ENCODE measurements at regions not wholly inside any gene's neighbourhood (a gene's known extent, or its start where the extent isn't known, plus 50 kb on each side); places are given as distances from the start of the nearest gene placed in this dataset.
"Not testable (repeated sequence)": the region's sequence is repeated elsewhere in the genome, so short reads cannot be mapped to it uniquely, and the experiment has no call there.

DNA sequence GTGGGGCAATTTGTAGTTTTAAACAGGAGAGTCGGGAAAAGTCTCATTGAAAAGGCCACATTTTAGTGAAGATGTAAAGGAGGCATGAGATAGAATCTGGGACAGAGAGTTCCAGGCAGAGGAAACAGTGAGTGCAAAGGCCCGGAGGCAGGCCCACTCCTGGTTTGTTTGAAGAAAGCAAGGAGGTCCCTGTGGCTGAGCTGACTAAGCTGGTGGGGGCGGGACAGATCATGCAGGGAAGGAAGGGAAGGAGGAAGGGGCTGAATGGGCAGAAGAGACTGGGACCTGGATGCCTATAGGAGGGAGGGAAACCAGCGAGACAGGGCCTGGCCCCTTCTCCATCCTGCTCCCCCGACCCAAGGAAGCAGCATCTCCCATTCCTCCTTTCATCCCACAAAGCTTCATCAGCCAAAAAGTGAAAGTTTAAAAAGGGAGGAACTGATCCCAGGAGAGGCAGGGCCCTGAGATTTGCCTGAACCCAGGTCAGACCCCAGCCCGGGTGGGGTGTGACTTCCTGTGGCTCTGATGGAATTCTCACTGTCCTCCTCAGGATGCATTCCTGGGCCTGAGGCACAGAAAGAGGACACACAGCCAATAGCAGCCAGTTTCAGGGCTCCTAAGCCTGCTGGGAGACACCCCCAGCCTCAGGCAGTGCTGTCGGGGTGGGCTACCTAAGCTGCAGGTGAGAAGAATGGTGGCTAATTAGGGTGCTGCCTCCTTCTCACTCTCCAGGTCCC is 54.2 kb upstream of the SIRPA start (continued):
- no peak for TF ChIP-seq NR3C1 (CRISPR knock-in tag; conservative IDR thresholded peaks at IDR 0.05; ENCODE audit: low read depth)

GRCh38 chr20:1839376-1840317 is 55.6 kb upstream of the SIRPA start:
- CTCF ChIA-PET, result interaction anchor here (0.8 to 1.7 kb wide), 3 partner anchors 14 to 63 kb away, joined by 3 to 5 read pairs (median 3); no protein-coding TSS in a partner anchor

GRCh38 chr20:1838556-1839279 is 56.5 kb upstream of the SIRPA start:
- no peak overlapping the region for H3K27ac Mint-ChIP-seq
- H3K4me1 Mint-ChIP-seq, result peaks cover 10% of the 10 kb centered on the region
- H3K27me3 Mint-ChIP-seq (ENCODE audit: low read depth), result no peaks in the 10 kb centered on the region; the same call in 1 of the 2 replicates
- DNase-seq (ENCODE audit: low spot score) (no peak), ATAC-seq (no peak)
- TF ChIP-seq EMX1 (CRISPR knock-in tag; IDR thresholded peaks at IDR 0.05), result no peak
- no peak for TF ChIP-seq NR1H2 (CRISPR knock-in tag; IDR thresholded peaks at IDR 0.05)
- TF ChIP-seq, protein P1, sequence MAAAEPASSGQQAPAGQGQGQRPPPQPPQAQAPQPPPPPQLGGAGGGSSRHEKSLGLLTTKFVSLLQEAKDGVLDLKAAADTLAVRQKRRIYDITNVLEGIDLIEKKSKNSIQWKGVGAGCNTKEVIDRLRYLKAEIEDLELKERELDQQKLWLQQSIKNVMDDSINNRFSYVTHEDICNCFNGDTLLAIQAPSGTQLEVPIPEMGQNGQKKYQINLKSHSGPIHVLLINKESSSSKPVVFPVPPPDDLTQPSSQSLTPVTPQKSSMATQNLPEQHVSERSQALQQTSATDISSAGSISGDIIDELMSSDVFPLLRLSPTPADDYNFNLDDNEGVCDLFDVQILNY (CRISPR knock-in tag; IDR thresholded peaks at IDR 0.05), result no peak
- no peak for TF ChIP-seq ZNF532 (CRISPR knock-in tag; IDR thresholded peaks at IDR 0.05; ENCODE audit: borderline replicate concordance)
- TF ChIP-seq, protein P2, sequence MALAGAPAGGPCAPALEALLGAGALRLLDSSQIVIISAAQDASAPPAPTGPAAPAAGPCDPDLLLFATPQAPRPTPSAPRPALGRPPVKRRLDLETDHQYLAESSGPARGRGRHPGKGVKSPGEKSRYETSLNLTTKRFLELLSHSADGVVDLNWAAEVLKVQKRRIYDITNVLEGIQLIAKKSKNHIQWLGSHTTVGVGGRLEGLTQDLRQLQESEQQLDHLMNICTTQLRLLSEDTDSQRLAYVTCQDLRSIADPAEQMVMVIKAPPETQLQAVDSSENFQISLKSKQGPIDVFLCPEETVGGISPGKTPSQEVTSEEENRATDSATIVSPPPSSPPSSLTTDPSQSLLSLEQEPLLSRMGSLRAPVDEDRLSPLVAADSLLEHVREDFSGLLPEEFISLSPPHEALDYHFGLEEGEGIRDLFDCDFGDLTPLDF (CRISPR knock-in tag; IDR thresholded peaks at IDR 0.05), result no peak
- TF ChIP-seq JAZF1 (CRISPR knock-in tag; IDR thresholded peaks at IDR 0.05), result no peak
- TF ChIP-seq, protein P3, sequence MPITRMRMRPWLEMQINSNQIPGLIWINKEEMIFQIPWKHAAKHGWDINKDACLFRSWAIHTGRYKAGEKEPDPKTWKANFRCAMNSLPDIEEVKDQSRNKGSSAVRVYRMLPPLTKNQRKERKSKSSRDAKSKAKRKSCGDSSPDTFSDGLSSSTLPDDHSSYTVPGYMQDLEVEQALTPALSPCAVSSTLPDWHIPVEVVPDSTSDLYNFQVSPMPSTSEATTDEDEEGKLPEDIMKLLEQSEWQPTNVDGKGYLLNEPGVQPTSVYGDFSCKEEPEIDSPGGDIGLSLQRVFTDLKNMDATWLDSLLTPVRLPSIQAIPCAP (CRISPR knock-in tag; IDR thresholded peaks at IDR 0.05), result no peak
- H3K9me3 Mint-ChIP-seq, result no peaks in the 10 kb centered on the region; the same call in 1 of the 2 replicates
- ChIA-PET CTCF (interaction anchor here (1.0 to 1.7 kb wide), 2 partner anchors 15 to 128 kb away, joined by 3 to 5 read pairs; no protein-coding TSS in a partner anchor), POLR2A (no interaction called here)
- H3K36me3 Mint-ChIP-seq, result no peaks in the 10 kb centered on the region
- H3K4me3 Mint-ChIP-seq, result no peak overlapping the region

More at GRCh38 chr20:1839376-1840317, 55.6 kb upstream of the SIRPA start:
- DNase-seq (ENCODE audit: low spot score); POLR2A ChIA-PET; H3K9me3 Mint-ChIP-seq; H3K4me3 Mint-ChIP-seq; H3K27ac Mint-ChIP-seq; ATAC-seq; H3K36me3 Mint-ChIP-seq; H3K27me3 Mint-ChIP-seq (ENCODE audit: low read depth): not testable (repeated sequence)
- H3K4me1 Mint-ChIP-seq, result peaks cover 10% of the 10 kb centered on the region

Measured in WTC11 (cell line).